ENCODE measurements at regions not wholly inside any gene's neighbourhood (a gene's known extent, or its start where the extent isn't known, plus 50 kb on each side); places are given as distances from the start of the nearest gene placed in this dataset.
"Not testable (repeated sequence)": the region's sequence is repeated elsewhere in the genome, so short reads cannot be mapped to it uniquely, and the experiment has no call there.

DNA sequence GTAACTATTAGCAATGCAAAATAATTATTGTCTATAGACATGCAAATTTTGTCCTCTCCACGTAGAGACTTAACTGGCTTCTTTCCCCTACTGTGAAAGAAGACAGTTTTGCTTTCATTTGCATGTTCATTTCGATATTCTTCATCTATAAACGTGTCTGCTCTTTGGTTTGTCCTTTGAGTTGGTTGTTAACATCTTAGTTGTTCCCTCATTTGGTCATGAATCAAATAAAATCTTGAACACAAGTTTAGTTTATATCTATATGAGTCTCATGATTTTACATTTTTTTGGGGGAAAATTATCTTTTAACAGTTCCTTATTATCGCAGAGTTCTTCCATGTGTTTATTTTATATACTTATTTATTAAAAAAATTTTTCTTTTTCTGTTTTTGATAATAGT, 214.4 kb downstream of the UTP18 start:
- DNase-seq (ENCODE audit: low spot score), result no peak
- intact Hi-C loops (cut with DNase I), result no loop called here

DNA sequence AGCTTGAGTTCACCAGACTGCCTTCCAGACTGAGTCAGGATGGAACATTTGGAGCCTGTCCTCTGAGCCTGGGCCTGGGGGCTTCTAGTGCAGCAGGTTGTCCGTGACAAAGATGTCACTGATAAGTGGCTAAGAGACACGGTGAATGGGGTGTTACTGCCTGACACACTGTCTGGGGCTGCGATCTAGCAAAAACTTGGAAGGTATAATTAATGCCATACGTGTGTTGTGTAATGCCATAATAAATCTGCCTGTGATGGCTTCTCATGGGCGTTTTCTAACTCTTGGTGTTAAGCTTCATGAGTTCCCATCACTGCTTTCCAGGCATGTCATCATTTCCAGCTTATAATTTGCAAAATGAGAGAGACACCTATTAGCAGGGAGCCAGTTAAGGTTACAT, 215.4 kb downstream of the UTP18 start:
- DNase-seq (ENCODE audit: low spot score), result no peak
- intact Hi-C loops (cut with DNase I), result no loop called here

DNA sequence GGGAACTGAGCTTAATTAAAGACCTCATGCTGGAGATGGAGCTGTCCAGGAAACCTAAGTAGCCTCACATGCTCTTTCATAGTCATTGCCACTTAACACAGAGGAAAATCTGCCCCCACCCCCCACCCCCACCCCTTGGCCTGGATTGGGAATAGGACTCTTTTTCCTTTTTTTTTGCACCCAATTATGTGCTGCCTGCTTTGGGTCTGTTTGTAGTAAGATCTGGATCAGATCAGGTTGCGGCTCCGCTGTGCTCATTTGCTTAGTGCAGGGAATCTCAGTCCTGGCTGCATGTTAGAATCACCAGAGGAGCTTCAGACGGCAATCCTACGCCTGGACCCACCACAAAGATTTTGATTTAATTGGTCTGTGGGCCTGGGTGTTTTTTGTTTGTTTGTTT, 219.0 kb downstream of the UTP18 start:
- intact Hi-C loops (cut with DNase I), result no loop called here

DNA sequence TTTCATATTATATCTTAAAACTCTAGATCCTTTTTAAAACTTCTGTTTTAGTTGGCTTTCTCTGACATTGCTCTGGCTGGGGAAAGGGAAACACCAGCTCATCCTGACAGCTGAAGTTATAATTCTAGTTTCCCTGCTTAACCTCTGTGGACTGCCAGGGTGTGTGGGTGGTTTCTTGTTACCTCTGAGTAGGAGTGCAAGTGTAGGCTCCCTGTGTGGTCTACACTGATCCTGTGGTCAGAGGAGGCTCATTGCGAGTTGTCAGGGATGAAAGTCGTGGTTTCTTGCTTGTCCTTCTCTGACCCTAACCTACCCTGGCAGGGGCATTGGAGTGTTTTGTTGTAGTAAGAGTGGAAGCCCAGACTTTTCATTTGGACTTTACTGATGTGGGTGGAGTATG, 221.0 kb downstream of the UTP18 start:
- intact Hi-C loops (cut with DNase I), result no loop called here
- no peak for DNase-seq (ENCODE audit: low spot score)

More for the DNA sequence above, 219.0 kb downstream of the UTP18 start:
- no peak for DNase-seq (ENCODE audit: low spot score)

DNA sequence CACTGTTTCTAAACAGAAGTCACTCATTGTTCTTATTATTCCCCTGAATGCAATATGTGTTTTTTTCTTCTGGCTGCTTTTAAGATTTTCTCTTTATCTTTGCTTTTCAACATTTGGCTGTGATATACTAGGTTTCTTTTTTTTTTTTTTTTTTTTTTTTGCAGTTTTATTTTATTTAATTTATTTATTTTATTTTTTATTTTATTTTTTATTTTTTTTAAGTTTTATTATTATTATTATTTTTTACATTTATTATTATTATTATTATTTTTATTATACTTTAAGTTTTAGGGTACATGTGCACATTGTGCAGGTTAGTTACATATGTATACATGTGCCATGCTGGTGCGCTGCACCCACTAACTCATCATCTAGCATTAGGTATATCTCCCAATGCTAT, 221.9 kb downstream of the UTP18 start:
- DNase-seq (ENCODE audit: low spot score); intact Hi-C loops (cut with DNase I): not testable (repeated sequence)

DNA sequence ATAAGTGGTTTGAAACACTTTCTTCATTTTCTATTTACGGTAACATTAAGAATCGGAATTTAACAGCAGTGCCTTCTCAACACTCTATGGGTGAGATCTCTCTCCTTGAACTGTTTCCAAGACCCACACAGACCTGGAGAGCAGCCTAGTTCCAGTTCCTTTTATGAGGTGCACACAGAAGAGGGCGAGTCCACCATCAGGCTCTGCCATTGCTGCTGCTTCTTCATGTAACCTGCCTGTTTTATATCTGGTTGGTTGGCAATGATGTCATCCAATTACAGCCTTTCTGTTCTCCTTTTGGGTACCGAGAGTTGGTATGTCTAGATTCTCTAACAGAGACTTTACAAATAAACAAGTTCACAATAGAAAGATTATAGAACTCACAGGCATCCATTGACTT, 225.7 kb downstream of the UTP18 start:
- intact Hi-C loops (cut with DNase I), result no loop called here

DNA sequence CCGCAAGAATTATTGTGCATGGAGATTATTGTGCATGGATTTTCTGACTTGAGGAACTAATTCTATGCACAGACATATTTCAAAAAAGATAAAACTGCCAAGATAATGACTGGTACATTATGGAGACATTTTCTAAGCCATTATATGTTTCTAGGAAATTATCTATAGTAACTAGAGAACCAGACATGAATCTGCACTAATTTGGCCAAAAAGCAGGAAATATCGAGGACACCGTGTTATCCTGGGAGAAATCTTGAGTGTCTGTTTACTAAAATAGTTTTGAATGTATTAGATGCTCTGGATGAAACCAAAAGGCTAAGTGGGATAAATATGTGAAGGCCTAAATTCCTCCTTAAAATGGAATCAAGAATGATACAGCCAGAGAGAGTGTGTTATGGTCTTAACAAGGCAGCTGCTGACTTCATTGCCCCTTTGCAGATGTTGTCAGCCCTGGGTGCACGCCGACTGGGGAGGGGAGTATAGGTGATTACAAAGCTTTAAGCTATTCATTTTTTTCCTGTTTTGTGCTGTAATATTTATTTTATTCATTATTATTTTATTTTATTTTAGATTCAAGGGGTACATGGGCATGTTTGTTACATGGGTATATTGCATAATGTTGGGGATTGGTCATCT, 226.7 kb downstream of the UTP18 start:
- intact Hi-C loops (cut with DNase I), result no loop called here
- DNase-seq (ENCODE audit: low spot score), result no peak

More for the DNA sequence above, 225.7 kb downstream of the UTP18 start:
- no peak for DNase-seq (ENCODE audit: low spot score)

DNA sequence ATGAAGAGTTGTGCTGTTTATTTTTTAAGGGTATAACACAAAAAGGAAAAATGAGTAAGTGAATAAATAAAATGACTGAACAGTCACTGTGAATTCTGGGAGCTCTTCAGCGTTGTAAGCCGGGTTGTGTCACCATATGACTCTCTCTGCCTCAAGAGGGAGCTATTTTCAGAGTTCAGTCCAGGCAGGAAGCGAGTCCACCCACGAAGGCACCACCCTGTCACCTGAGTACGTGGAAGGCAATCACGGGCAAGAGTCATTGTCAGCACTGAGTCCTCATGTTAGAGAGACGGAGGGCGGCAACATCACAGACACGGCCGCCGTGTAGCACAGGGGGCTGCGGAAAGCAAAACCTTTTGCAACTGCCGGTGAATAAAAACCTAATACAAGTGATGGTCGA, 227.6 kb downstream of the UTP18 start:
- intact Hi-C loops (cut with DNase I), result no loop called here
- DNase-seq (ENCODE audit: low spot score), result no peak

DNA sequence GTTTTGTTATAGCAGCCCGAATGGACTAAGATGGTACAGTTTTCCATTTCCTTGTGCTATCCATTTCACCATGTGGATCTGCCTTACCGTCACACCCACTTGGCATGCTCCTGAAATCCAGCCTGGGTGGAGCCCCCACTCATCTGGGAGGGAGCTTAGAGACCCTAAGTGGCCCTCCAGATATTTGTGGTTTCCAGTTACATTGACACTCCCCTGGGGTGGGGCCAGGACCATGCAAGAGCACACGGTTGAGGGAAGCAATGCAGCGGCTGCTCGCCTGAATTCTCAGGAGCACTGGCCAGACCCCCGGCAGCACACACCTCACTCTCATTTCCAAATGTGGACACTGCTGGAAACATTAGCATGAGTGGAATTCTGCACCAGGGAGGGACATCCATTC, 231.1 kb downstream of the UTP18 start:
- intact Hi-C loops (cut with DNase I), result no loop called here
- DNase-seq (ENCODE audit: low spot score), result no peak

DNA sequence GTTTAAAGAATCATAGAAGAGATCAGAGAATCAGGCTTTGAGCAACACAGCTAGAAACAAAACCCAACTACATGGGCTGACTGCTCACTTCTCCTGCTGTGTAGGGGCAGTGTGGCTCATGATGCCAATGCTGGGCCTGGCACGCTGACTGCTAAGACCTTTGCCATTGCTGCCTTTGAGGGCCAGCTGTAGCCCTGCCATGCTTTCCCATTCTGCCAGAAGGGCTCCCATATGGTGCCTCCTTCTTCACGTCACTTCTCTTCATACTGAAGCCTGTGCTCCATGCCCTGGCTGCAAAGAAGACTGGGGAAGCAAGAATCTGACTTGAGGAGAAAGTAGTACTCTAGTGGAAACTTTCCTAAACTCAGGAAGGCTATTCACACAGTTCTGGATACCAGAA, 232.9 kb downstream of the UTP18 start:
- DNase-seq (ENCODE audit: low spot score), result no peak
- intact Hi-C loops (cut with DNase I), result no loop called here

DNA sequence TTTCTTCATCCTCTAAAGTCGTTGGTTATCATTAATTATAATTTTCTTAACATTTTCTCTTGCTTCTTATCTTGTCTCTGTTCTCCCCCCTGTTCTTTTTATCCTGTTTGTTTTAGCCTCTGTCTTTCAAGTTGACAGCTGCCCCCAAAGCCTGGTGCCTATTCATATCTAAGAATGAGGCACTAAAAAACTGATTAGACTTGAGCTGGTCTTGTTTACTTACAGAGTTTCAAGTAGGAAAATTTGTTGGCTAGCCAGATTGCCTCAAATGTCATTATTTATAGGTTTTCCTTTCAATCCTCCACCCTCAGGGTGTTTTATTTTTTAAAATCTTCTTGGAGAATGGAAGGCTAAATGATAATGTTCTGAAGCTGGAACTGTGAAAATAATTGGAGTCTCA, 236.0 kb downstream of the UTP18 start:
- intact Hi-C loops (cut with DNase I), result no loop called here
- DNase-seq (ENCODE audit: low spot score), result no peak

DNA sequence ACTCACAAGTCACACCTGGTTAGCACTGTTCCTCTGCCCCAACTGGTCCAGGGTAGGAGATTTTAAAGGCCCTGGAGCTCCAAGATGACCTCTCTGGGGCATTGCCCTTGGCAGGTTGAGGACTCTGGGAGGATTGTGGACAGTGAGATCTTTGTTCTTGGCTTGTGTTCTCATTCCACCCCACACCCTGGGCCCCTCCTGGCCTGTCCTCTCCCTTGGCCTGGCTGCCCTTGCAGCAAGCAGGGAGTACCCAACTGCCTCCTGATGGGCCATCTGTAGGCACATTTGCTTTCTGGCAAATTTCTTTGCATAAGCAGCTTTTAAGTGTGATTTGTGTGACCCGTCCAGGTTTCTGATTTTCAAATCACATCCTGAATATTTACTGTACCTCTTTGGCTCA, 239.6 kb downstream of the UTP18 start:
- intact Hi-C loops (cut with DNase I), result no loop called here
- no peak for DNase-seq (ENCODE audit: low spot score)

DNA sequence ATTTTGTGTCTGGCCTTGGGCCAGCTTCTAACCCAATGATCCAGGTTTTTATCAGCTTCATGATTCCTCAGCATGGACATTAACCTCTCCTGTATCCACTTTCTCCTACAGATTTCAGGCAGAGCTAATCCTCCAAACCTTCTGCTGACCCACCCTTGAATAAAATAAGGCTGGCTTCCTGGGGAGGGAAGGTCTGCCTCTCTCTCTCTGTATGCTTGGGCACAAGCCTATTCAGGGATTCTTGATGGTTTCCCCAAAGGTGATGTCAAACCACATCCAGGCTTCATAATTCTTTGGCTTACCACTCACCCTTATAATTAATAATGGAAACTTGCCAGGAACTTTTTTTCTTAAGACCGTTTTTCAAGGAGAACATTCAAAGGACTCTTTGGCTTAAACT, 240.1 kb downstream of the UTP18 start:
- DNase-seq (ENCODE audit: low spot score), result no peak
- intact Hi-C loops (cut with DNase I), result no loop called here

DNA sequence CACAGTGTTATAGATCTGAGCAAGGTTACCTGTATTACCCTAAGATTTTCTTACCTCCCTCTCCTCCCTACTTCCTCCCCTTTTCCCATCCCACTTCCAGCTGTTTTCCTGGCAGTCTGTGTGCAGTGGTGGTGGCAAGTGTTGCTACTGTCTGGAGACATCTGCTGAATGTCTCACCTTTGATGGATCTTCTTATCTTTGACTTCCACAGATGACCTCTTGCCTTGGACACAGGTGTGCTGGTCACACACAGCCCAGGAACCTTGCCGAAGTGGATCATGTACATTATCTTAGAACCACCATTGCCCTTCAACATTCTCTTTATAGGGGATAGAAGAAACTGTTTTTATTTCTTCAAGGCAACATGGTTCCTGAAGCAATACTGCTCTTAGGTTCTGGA, 245.1 kb downstream of the UTP18 start:
- DNase-seq (ENCODE audit: low spot score), result no peak
- intact Hi-C loops (cut with DNase I), result no loop called here

DNA sequence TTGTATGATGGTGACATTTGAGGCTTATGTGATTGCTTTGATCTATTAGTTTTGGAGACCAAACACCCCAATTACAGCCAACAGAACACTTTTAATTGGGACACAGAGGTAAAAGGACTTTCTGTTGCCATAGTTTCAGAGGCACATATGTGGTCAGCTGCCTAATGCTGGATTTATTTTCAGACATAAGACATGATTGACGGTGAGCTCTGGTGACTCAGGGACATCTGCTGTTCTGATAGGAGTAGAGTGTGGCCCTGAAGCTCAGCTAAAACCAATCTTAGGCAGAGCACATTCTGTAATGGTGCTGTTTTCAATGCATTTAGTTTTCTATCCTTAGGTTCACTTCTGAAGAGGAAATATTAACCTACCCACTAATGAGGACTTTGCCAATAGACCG, 247.1 kb downstream of the UTP18 start:
- intact Hi-C loops (cut with DNase I), result no loop called here
- DNase-seq (ENCODE audit: low spot score), result no peak

DNA sequence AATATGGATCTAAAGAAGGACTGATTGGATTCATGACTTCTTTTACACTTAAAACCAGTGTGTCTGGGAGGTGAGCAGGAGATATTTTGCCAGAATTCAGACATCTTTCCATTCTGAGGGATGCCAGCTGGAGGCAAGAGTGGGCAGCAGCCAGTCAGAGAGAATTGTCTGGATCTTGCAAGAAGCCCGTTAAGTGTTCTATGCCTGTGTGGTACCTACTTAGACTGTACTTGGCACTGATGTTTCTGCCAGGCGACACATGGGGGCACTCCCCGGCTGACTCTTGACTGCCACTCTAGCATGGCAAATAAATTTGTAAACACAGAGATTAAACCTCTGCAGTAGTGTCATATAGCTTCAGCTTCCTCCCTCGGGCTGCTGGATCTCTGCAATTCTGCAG, 247.7 kb downstream of the UTP18 start:
- intact Hi-C loops (cut with DNase I), result no loop called here
- no peak for DNase-seq (ENCODE audit: low spot score)

DNA sequence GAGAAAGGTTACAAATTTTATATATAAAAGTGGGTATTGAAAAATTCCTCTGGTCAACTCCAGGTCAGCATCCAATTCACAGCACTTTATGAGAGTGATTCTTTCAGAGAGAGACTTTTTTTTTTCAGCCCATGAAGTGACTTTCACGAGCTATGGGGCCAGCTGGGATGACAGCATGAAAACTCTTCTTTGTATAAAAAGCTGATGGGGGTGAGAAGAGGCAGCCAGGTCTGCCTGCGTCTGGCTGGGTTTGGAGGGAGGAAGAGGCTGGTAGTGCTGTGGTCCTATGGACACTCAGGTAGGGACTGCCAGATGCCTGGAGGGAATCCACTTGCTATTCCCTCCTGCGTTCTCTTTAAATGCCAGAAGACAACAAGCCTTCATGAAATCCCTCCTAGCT, 250.6 kb downstream of the UTP18 start:
- no peak for DNase-seq (ENCODE audit: low spot score)
- intact Hi-C loops (cut with DNase I), result no loop called here

DNA sequence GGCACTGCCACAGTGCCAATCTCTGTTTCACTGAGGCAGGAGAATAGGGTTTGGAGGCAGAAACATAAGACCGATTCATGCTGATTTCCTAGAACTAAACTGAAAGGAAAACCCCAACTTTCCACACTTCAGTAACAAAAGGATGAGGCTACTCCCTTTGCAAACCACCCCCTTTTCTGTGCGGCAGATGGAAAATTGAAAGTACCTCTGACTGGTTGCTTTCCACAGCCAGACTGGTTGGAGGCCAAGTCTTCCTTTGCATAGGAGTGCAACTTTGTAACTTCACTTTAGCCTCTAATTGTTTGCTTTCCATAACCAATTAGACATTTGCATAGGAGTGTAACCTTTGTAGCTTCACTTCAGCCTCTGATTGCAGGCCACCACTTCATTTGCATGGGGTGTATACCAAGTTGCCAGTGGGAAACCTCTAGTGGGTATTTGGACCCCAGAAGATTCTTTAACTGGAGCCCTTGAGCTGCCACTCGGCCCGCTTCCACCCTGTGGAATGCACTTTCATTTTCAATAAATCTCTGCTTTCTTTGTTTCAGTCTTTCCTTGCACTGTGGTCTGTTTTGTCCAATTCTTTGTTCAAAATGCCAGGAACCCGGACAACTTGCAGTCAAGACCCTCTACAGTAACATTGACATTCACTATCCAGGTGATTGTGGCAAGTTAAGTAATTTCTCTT, 252.0 kb downstream of the UTP18 start:
- DNase-seq (ENCODE audit: low spot score), result no peak
- intact Hi-C loops (cut with DNase I), result no loop called here

DNA sequence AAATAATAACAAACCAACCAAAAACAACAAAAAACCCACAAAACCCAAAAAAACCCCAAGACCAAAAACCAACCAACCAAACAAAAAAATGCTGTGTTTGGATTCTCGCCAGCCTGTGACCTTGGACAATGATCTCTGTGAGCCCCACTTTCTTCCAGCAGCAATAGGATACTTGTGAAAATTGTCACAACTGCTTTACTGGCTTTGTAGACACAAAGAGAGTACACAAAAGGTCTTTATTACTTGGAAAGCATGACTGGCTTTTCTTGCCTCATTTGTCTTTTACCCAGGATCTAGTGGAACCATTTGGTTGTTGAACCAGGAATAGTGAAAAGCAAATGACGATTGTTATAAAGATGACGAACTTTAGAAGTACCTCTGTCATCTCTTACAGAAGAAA, 256.6 kb downstream of the UTP18 start:
- no peak for DNase-seq (ENCODE audit: low spot score)
- intact Hi-C loops (cut with DNase I), result no loop called here

DNA sequence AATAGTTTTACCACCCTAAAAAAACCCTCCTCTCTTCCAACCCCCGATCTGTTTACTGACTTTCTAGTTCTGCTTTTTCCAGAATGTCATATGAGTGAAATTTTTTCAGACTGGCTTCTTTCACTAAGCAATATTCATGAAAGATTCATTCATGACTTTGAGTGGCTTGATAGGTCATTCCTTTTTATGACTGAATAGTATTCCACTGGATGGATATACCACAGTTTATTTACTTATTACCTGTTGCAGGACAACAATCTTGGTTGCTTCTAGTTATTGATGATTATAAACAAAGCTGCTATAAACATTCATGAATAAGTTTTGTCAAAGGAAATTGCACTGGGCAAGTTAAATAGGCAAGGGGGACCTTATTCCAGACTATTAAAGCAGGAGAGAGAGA, 264.2 kb downstream of the UTP18 start:
- no peak for DNase-seq (ENCODE audit: low spot score)
- intact Hi-C loops (cut with DNase I), result no loop called here

DNA sequence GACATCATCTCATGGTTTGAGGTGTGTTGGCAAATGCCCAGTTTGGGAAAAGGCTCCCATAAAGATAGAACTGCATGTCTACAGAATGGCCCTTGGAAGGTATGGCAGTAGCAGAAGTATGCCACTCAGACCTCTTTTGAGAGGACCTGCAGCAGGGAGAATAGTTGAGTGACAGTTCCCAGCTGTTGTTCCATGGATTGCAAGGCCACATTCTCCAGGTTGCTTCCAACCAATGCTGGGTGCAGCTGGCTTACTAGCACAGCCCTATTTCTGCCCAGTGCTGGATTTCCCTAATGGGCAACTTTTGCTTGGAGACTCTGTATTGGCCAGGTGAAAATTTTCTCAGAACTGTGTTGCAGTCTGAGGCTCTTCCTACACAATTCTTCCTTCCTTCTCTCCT, 266.2 kb downstream of the UTP18 start:
- DNase-seq (ENCODE audit: low spot score), result no peak
- intact Hi-C loops (cut with DNase I), result no loop called here

Measured in cardiac septum (tissue), 1 donor.